Ishikawa (cell line): ENCODE measurements at regions not wholly inside any gene's neighbourhood (a gene's known extent, or its start where the extent isn't known, plus 50 kb on each side); places are given as distances from the start of the nearest gene placed in this dataset.

Experiments
- CEBPB ChIP-seq: IDR thresholded peaks from 2 replicates; pipeline ENCODE4 v1.6.1; 2012
- CREB1 ChIP-seq: IDR thresholded peaks from 2 replicates; pipeline ENCODE4 v1.6.1; 2012; ENCODE audit warnings: low read depth
- RAD21 ChIP-seq: IDR thresholded peaks from 2 replicates; pipeline ENCODE4 v1.6.1; 2012; ENCODE audit warnings: low read depth
- TCF12 ChIP-seq: IDR thresholded peaks from 2 replicates; pipeline ENCODE4 v1.6.1; 2012; ENCODE audit warnings: low read depth

DNA sequence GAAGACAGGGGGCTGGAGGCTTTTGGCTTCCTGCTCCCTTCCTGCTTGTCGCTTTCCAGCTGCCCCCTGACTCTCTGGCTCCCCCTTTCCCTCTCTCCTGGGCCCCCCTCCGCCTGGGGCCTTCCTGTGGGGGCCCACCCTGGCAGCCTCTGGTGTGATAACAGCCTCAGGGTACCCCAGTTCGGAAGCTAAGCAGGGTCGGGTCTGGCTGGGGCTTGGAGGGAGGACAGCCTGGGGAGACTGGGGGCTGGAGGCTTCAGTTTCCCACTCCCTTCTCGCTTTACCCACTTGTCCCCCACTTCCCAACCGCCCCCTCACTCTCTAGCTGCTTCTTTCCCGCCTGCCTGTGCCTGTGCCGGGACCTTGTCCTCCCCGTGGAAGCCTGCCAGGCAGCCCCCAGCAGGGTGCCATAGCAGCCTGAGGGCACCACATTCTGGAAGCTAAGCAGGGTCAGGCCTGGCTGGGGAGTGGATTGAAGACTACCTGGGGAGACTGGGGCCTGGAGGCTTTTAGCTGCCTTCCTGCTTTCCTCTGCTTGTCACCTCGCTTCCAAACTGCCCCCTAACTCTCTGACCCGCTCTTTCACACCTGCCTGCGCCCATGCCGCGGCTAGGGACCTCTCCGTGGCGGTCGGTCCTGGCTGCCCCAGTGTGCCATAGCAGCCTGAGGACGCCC, 2275.5 kb downstream of the TP53TG3F start:
- TF ChIP-seq CREB1, result no peak
- no peak for TF ChIP-seq RAD21
- TF ChIP-seq CEBPB, result no peak
- no peak for TF ChIP-seq TCF12
